ENCODE measurements at regions not wholly inside any gene's neighbourhood (a gene's known extent, or its start where the extent isn't known, plus 50 kb on each side); places are given as distances from the start of the nearest gene placed in this dataset.

GRCh38 chr18:27749194-27749593 is 427.7 kb downstream of the CDH2 start:
- no peak overlapping the region for H3K4me3 ChIP-seq (ENCODE audit: low read depth, low read length)
- POLR2A ChIA-PET = interaction anchor here (1.7 kb wide), 1 partner anchor 144 kb away, joined by 7 read pairs; no protein-coding TSS in a partner anchor
- no peak for DNase-seq (ENCODE audit: low read depth, low spot score)
- TF ChIP-seq CTCF (IDR thresholded peaks at IDR 0.05; ENCODE audit: insufficient read depth, low read length, missing control alignments) = no peak
- CTCF ChIA-PET = interaction anchor here (0.7 to 8.5 kb wide), 28 partner anchors 9 to 719 kb away, joined by 3 to 300 read pairs (median 12); no protein-coding TSS in a partner anchor

- TF ChIP-seq CTCF (IDR thresholded peaks at IDR 0.05; ENCODE audit: insufficient read depth, low read length, missing control alignments) = no peak
Observed at GRCh38 chr18:27746241-27746640, 430.7 kb downstream of the CDH2 start.

GRCh38 chr18:27735117-27735516 is 441.8 kb downstream of the CDH2 start:
- ChIA-PET CTCF (interaction anchor here (2.3 kb wide), 1 partner anchor 15 kb away, joined by 8 read pairs; no protein-coding TSS in a partner anchor), POLR2A (no interaction called here)
- H3K4me3 ChIP-seq (ENCODE audit: low read depth, low read length) = no peak overlapping the region
- no peak for TF ChIP-seq CTCF (IDR thresholded peaks at IDR 0.05; ENCODE audit: insufficient read depth, low read length, missing control alignments)
- DNase-seq (ENCODE audit: low read depth, low spot score) = no peak

More at GRCh38 chr18:27746241-27746640, 430.7 kb downstream of the CDH2 start:
- ChIA-PET CTCF (interaction anchor here (1.3 to 8.5 kb wide), 3 partner anchors 11 to 142 kb away, joined by 8 to 300 read pairs (median 13); no protein-coding TSS in a partner anchor), POLR2A (no interaction called here)
- H3K4me3 ChIP-seq (ENCODE audit: low read depth, low read length) = no peak overlapping the region
- no peak for DNase-seq (ENCODE audit: low read depth, low spot score)

GRCh38 chr18:27731211-27731610 is 445.7 kb downstream of the CDH2 start:
- ChIA-PET CTCF (interaction anchor here (1.5 to 3.4 kb wide), 3 partner anchors 19 to 126 kb away, joined by 6 to 13 read pairs (median 12); no protein-coding TSS in a partner anchor), POLR2A (interaction anchor here (0.6 kb wide), 1 partner anchor 1651 kb away, joined by 3 read pairs; no protein-coding TSS in a partner anchor)
- H3K4me3 ChIP-seq (ENCODE audit: low read depth, low read length) = no peak overlapping the region
- TF ChIP-seq CTCF (IDR thresholded peaks at IDR 0.05; ENCODE audit: insufficient read depth, low read length, missing control alignments) = no peak
- no peak for DNase-seq (ENCODE audit: low read depth, low spot score)

GRCh38 chr18:27728659-27729058 is 448.3 kb downstream of the CDH2 start:
- POLR2A ChIA-PET = no interaction called here
- no peak for TF ChIP-seq CTCF (IDR thresholded peaks at IDR 0.05; ENCODE audit: insufficient read depth, low read length, missing control alignments)
- DNase-seq (ENCODE audit: low read depth, low spot score) = no peak

DNA sequence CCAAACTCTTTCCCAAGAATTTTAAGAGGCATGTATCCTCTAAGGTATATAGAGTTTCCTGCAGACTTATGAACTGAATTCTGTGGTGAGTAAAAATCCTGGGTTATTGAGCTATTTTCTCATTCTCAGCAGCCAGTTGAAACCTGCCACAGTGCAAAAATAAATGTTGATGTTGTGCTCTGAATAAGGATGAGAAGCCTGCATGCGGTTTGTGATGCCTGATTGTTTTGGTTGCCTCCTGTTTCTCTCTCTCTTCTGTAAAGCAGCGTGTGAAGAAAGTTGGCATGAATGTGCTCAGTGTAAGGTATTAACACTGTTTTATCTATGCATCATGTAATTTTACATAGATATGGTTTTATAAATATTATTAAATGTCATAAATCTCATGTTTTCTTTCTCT is 452.6 kb downstream of the CDH2 start:
- no peak for DNase-seq (ENCODE audit: low read depth, low spot score)
- POLR2A ChIA-PET = no interaction called here

More at GRCh38 chr18:27728659-27729058, 448.3 kb downstream of the CDH2 start:
- no peak overlapping the region for H3K4me3 ChIP-seq (ENCODE audit: low read depth, low read length)
- CTCF ChIA-PET = interaction anchor here (1.2 to 3.3 kb wide), 3 partner anchors 19 to 123 kb away, joined by 3 to 12 read pairs (median 10); no protein-coding TSS in a partner anchor

More for the DNA sequence above, 452.6 kb downstream of the CDH2 start:
- no peak overlapping the region for H3K4me3 ChIP-seq (ENCODE audit: low read depth, low read length)
- TF ChIP-seq CTCF (IDR thresholded peaks at IDR 0.05; ENCODE audit: insufficient read depth, low read length, missing control alignments) = no peak
- CTCF ChIA-PET = interaction anchor here (1.0 to 2.2 kb wide), 3 partner anchors 26 to 119 kb away, joined by 3 to 14 read pairs (median 4); no protein-coding TSS in a partner anchor

All from AG04449 (cell line).